WTC11 (cell line): ENCODE measurements at regions not wholly inside any gene's neighbourhood (a gene's known extent, or its start where the extent isn't known, plus 50 kb on each side); places are given as distances from the start of the nearest gene placed in this dataset.

Experiments
- ATAC-seq: fragments of 200-7000 bp; cut with Tn5 transposase; 2 replicates; pipeline ENCODE4 v1.10.0; 2021; ENCODE audit warnings: mild to moderate bottlenecking, moderate library complexity
- CTCF ChIA-PET: fragments of 300-600 bp; sonication (Branson Sonifier 250); formaldehyde crosslinking; loops from one replicate; lab custom pipeline; 2021; ENCODE audit warnings: antibody characterized with exemption; lab: Charles Lee
- POLR2A ChIA-PET: fragments of 350-600 bp; sonication (Branson Sonifier 250); formaldehyde crosslinking; loops from one replicate; lab custom pipeline; 2021; ENCODE audit warnings: antibody characterized with exemption; lab: Charles Lee
- DNase-seq: peaks from one replicate; pipeline ENCODE4 v3.0.0; 2021; ENCODE audit warnings: low spot score
- H3K27ac Mint-ChIP-seq: 2 replicates; pipeline ENCODE4 v1.8.0; 2021; ENCODE audit warnings: mixed read lengths
- H3K27me3 Mint-ChIP-seq: 2 replicates; pipeline ENCODE4 v1.8.0; 2021; ENCODE audit warnings: low read depth, mild to moderate bottlenecking, moderate library complexity, mixed read lengths
- H3K36me3 Mint-ChIP-seq: 2 replicates; pipeline ENCODE4 v1.8.0; 2021; ENCODE audit warnings: mixed read lengths
- H3K4me1 Mint-ChIP-seq: 2 replicates; pipeline ENCODE4 v1.8.0; 2022; ENCODE audit warnings: mixed read lengths
- H3K4me3 Mint-ChIP-seq: 2 replicates; pipeline ENCODE4 v1.8.0; 2021; ENCODE audit warnings: mild to moderate bottlenecking, moderate library complexity, mixed read lengths
- H3K9me3 Mint-ChIP-seq: 2 replicates; pipeline ENCODE4 v1.8.0; 2021; ENCODE audit warnings: mixed read lengths
- FOXK1 ChIP-seq: sonication (generic); formaldehyde crosslinking; IDR thresholded peaks from 2 replicates; pipeline ENCODE4 v1.8.0; 2022; ENCODE audit warnings: mild to moderate bottlenecking, moderate library complexity, missing genetic modification reagents
- JUN ChIP-seq: sonication (generic); formaldehyde crosslinking; IDR thresholded peaks from 2 replicates; pipeline ENCODE4 v1.8.0; 2023; ENCODE audit warnings: mild to moderate bottlenecking, missing genetic modification reagents
- PRDM15 ChIP-seq: sonication (generic); formaldehyde crosslinking; IDR thresholded peaks from 2 replicates; pipeline ENCODE4 v1.8.0; 2022; ENCODE audit warnings: missing genetic modification reagents
- RELA ChIP-seq: sonication (generic); formaldehyde crosslinking; IDR thresholded peaks from 2 replicates; pipeline ENCODE4 v1.8.1; 2022; ENCODE audit warnings: missing genetic modification reagents, mild to moderate bottlenecking, borderline replicate concordance
- RORB ChIP-seq: fragments of 250-450 bp; sonication (Bioruptor Pico); IDR thresholded peaks from 2 replicates; pipeline ENCODE4 v1.9.0; 2021; ENCODE audit warnings: mild to moderate bottlenecking
- ZNF219 ChIP-seq: sonication (generic); formaldehyde crosslinking; IDR thresholded peaks from 2 replicates; pipeline ENCODE4 v1.8.0; 2023; ENCODE audit warnings: missing genetic modification reagents, mild to moderate bottlenecking, borderline replicate concordance
- ZNF396 ChIP-seq: fragments of 250-450 bp; sonication (Bioruptor Pico); IDR thresholded peaks from 2 replicates; pipeline ENCODE4 v1.8.0; 2021; ENCODE audit warnings: mild to moderate bottlenecking, moderate library complexity, borderline replicate concordance
- ZNF416 ChIP-seq: fragments of 250-450 bp; sonication (Bioruptor Pico); IDR thresholded peaks from 2 replicates; pipeline ENCODE4 v1.9.0; 2021; ENCODE audit warnings: mild to moderate bottlenecking, inconsistent platforms
- ZNF423 ChIP-seq: fragments of 250-450 bp; sonication (Bioruptor Pico); IDR thresholded peaks from 2 replicates; pipeline ENCODE4 v2.1.2; 2022; ENCODE audit warnings: mild to moderate bottlenecking, moderate library complexity
- TF ChIP-seq, protein P1 (sequence below): sonication (generic); formaldehyde crosslinking; IDR thresholded peaks from 2 replicates; pipeline ENCODE4 v1.8.1; 2022; ENCODE audit warnings: low read depth, missing genetic modification reagents, borderline replicate concordance
- TF ChIP-seq, protein P2 (sequence below): sonication (generic); formaldehyde crosslinking; IDR thresholded peaks from 2 replicates; pipeline ENCODE4 v1.8.0; 2022; ENCODE audit warnings: mild to moderate bottlenecking, missing genetic modification reagents
- TF ChIP-seq, protein P3 (sequence below): sonication (generic); formaldehyde crosslinking; IDR thresholded peaks from 2 replicates; pipeline ENCODE4 v1.8.1; 2022; ENCODE audit warnings: low read depth, mild to moderate bottlenecking, moderate library complexity, missing genetic modification reagents, borderline replicate concordance
- TF ChIP-seq, protein P4 (sequence below): fragments of 200-600 bp; IDR thresholded peaks from 2 replicates; pipeline ENCODE4 v1.8.0; 2022; ENCODE audit warnings: antibody characterized with exemption

DNA sequence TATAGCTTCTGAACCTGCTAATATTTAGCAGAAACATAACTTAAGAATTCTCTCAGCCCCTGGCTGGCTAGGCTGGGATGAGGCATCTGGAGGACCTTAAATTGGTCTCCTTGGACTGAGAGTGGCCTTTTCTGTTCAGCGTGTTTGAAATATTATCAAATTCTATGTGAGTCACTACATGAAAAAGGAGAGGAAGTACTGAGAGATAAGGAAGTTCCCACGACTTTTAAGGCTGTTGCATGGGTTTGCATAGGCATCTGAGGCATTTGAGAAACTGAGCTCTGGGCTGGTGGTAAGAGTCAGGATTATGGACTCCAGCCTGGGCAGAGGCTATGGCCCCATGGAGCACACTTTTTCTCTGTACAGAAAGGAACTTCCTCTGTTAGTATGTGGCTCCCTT is 816.2 kb upstream of the GRAMD2B start:
- CTCF ChIA-PET: no interaction called here

DNA sequence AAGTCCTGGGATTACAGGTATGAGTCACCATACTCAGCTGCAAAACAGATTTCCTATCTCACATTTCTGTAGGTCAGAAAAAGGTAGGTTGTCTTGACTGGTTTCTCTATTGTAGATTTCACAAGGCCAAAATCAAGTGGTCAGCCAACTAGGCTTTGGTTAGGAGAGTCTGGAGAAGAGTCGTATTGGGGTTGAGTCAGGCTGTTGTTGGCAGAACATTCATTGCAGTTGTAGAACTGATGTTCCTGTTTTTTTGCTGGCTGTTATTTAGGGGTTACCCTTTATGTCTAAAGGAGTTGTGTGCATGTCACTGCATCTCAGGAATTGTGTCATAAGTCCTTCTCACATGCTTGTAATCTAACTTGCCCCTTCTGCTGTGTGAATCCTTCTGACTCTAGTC is 814.2 kb upstream of the GRAMD2B start:
- peaks cover 9% of the 10 kb centered on the region; the same call in 1 of the 2 replicates for H3K36me3 Mint-ChIP-seq
- peaks cover 17% of the 10 kb centered on the region for H3K9me3 Mint-ChIP-seq
- no peaks in the 10 kb centered on the region for H3K4me1 Mint-ChIP-seq
- no peak overlapping the region for H3K4me3 Mint-ChIP-seq
- CTCF ChIA-PET: no interaction called here
- no peak for TF ChIP-seq FOXK1 (CRISPR knock-in tag)
- TF ChIP-seq, protein P1, sequence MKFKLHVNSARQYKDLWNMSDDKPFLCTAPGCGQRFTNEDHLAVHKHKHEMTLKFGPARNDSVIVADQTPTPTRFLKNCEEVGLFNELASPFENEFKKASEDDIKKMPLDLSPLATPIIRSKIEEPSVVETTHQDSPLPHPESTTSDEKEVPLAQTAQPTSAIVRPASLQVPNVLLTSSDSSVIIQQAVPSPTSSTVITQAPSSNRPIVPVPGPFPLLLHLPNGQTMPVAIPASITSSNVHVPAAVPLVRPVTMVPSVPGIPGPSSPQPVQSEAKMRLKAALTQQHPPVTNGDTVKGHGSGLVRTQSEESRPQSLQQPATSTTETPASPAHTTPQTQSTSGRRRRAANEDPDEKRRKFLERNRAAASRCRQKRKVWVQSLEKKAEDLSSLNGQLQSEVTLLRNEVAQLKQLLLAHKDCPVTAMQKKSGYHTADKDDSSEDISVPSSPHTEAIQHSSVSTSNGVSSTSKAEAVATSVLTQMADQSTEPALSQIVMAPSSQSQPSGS (CRISPR knock-in tag): no peak
- TF ChIP-seq PRDM15 (CRISPR knock-in tag): no peak
- TF ChIP-seq, protein P2, sequence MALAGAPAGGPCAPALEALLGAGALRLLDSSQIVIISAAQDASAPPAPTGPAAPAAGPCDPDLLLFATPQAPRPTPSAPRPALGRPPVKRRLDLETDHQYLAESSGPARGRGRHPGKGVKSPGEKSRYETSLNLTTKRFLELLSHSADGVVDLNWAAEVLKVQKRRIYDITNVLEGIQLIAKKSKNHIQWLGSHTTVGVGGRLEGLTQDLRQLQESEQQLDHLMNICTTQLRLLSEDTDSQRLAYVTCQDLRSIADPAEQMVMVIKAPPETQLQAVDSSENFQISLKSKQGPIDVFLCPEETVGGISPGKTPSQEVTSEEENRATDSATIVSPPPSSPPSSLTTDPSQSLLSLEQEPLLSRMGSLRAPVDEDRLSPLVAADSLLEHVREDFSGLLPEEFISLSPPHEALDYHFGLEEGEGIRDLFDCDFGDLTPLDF (CRISPR knock-in tag): no peak
- TF ChIP-seq, protein P3, sequence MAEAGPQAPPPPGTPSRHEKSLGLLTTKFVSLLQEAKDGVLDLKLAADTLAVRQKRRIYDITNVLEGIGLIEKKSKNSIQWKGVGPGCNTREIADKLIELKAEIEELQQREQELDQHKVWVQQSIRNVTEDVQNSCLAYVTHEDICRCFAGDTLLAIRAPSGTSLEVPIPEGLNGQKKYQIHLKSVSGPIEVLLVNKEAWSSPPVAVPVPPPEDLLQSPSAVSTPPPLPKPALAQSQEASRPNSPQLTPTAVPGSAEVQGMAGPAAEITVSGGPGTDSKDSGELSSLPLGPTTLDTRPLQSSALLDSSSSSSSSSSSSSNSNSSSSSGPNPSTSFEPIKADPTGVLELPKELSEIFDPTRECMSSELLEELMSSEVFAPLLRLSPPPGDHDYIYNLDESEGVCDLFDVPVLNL (CRISPR knock-in tag): no peak
- no peaks in the 10 kb centered on the region; the same call in 1 of the 2 replicates for H3K27me3 Mint-ChIP-seq
- ATAC-seq (no peak), DNase-seq (no peak)
- H3K27ac Mint-ChIP-seq: no peak overlapping the region
- POLR2A ChIA-PET: no interaction called here

More for the DNA sequence above, 816.2 kb upstream of the GRAMD2B start:
- DNase-seq (no peak), ATAC-seq (no peak)
- POLR2A ChIA-PET: no interaction called here
- TF ChIP-seq ZNF416 (no peak), RELA (CRISPR knock-in tag) (no peak), ZNF219 (CRISPR knock-in tag) (no peak), JUN (no peak), RORB (CRISPR knock-in tag) (no peak), ZNF423 (no peak), ZNF396 (CRISPR knock-in tag) (no peak)
- TF ChIP-seq, protein P4, sequence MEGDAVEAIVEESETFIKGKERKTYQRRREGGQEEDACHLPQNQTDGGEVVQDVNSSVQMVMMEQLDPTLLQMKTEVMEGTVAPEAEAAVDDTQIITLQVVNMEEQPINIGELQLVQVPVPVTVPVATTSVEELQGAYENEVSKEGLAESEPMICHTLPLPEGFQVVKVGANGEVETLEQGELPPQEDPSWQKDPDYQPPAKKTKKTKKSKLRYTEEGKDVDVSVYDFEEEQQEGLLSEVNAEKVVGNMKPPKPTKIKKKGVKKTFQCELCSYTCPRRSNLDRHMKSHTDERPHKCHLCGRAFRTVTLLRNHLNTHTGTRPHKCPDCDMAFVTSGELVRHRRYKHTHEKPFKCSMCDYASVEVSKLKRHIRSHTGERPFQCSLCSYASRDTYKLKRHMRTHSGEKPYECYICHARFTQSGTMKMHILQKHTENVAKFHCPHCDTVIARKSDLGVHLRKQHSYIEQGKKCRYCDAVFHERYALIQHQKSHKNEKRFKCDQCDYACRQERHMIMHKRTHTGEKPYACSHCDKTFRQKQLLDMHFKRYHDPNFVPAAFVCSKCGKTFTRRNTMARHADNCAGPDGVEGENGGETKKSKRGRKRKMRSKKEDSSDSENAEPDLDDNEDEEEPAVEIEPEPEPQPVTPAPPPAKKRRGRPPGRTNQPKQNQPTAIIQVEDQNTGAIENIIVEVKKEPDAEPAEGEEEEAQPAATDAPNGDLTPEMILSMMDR: no peak
- TF ChIP-seq, protein P3 (CRISPR knock-in tag): no peak
- H3K4me3 Mint-ChIP-seq: no peak overlapping the region
- peaks cover 17% of the 10 kb centered on the region for H3K9me3 Mint-ChIP-seq
- no peak overlapping the region for H3K27ac Mint-ChIP-seq
- no peaks in the 10 kb centered on the region for H3K4me1 Mint-ChIP-seq
- peaks cover 9% of the 10 kb centered on the region; the same call in 1 of the 2 replicates for H3K36me3 Mint-ChIP-seq
- H3K27me3 Mint-ChIP-seq: no peaks in the 10 kb centered on the region; the same call in 1 of the 2 replicates
